H1 (cell line): ENCODE measurements at regions not wholly inside any gene's neighbourhood (a gene's known extent, or its start where the extent isn't known, plus 50 kb on each side); places are given as distances from the start of the nearest gene placed in this dataset.
A peak's percentile ranks its signal among the peaks of the same experiment; 100 is the strongest.
"Not testable (repeated sequence)": the region's sequence is repeated elsewhere in the genome, so short reads cannot be mapped to it uniquely, and the experiment has no call there.

ENCODE experiments used
- CTCF ChIA-PET: fragments of 300-600 bp; sonication (Branson Sonifier 250); formaldehyde crosslinking; loops from one replicate; lab custom pipeline; 2021; ENCODE audit not compliant: partially characterized antibody; lab: Charles Lee
- POLR2A ChIA-PET: fragments of 300-600 bp; sonication (Branson Sonifier 250); formaldehyde crosslinking; loops from one replicate; lab custom pipeline; 2021; ENCODE audit warnings: inconsistent platforms; ENCODE audit not compliant: partially characterized antibody; lab: Charles Lee
- DNase-seq, 2 experiments: peaks; one replicate each; pipeline versions ENCODE4 v3.0.0 to v3.0.0-alpha.2; 2010 to 2022; ENCODE audit warnings: low spot score in 2 of 2, low read depth in 1 of 2, mixed read lengths in 1 of 2
- FAIRE-seq: peaks from 2 replicates; lab custom pipeline; 2011; peaks lifted over from hg19 to GRCh38; lab: Jason Lieb, UNC
- H2AFZ ChIP-seq: 2 replicates; pipeline ENCODE4 v1.8.1; 2012; ENCODE audit warnings: low read length, inconsistent platforms
- H2AK5ac ChIP-seq: 2 replicates; pipeline ENCODE4 v1.6.1; 2013; ENCODE audit warnings: low read depth, low read length
- H2BK120ac ChIP-seq: replicated peaks from 2 replicates; pipeline ENCODE3; 2013; ENCODE audit warnings: low read depth, low read length, inconsistent platforms
- H2BK12ac ChIP-seq: 2 replicates; pipeline ENCODE4 v1.6.1; 2013; ENCODE audit warnings: low read depth, low read length
- H2BK15ac ChIP-seq: 2 replicates; pipeline ENCODE4 v1.6.1; 2013; ENCODE audit warnings: low read length
- H2BK20ac ChIP-seq: 2 replicates; pipeline ENCODE4 v1.6.1; 2013; ENCODE audit warnings: low read length
- H2BK5ac ChIP-seq: 2 replicates; pipeline ENCODE4 v1.6.1; 2013; ENCODE audit warnings: low read depth, low read length
- H3K14ac ChIP-seq: 2 replicates; pipeline ENCODE4 v1.6.1; 2013; ENCODE audit warnings: inconsistent platforms; ENCODE audit not compliant: insufficient read length
- H3K18ac ChIP-seq: 2 replicates; pipeline ENCODE4 v1.6.1; 2013; ENCODE audit warnings: low read length; ENCODE audit errors: extremely low read depth
- H3K23ac ChIP-seq: 2 replicates; pipeline ENCODE4 v1.6.1; 2013; ENCODE audit warnings: inconsistent platforms; ENCODE audit not compliant: insufficient read length
- H3K23me2 ChIP-seq: 2 replicates; pipeline ENCODE4 v1.6.1; 2013; ENCODE audit warnings: low read depth, low read length
- H3K27ac ChIP-seq: 2 replicates; pipeline ENCODE4 v1.6.1; 2011; ENCODE audit warnings: low read depth, low read length, inconsistent platforms
- H3K27me3 ChIP-seq, 4 experiments: replicated peaks in 1 of 4; 1 replicate in 1 of 4; 2 replicates in 3 of 4; pipeline versions ENCODE4 v1.6.1 to v1.8.1; 2011 to 2013; ENCODE audit warnings: low read length in 3 of 4, mild to moderate bottlenecking in 3 of 4, inconsistent platforms in 2 of 4, mixed read lengths in 2 of 4, moderate library complexity in 1 of 4; ENCODE audit not compliant: control insufficient read depth in 3 of 4, insufficient read depth in 3 of 4; ENCODE audit errors: extremely low read depth in 1 of 4
- H3K36me3 ChIP-seq, 4 experiments: 2 replicates each; pipeline versions ENCODE4 v1.6.1 to v1.8.1; 2011 to 2013; ENCODE audit warnings: mild to moderate bottlenecking in 4 of 4, low read length in 3 of 4, moderate library complexity in 2 of 4, control low read depth in 1 of 4, inconsistent platforms in 1 of 4; ENCODE audit not compliant: insufficient read depth in 4 of 4, control insufficient read depth in 2 of 4
- H3K4ac ChIP-seq: replicated peaks from 2 replicates; pipeline ENCODE3; 2013; ENCODE audit warnings: low read length, low read depth, mixed read lengths, inconsistent platforms; ENCODE audit not compliant: insufficient read length
- H3K4me1 ChIP-seq, 4 experiments: replicated peaks in 1 of 4; 1 replicate in 1 of 4; 2 replicates in 3 of 4; pipeline versions ENCODE4 v1.6.1 to v1.8.1; 2011 to 2013; ENCODE audit warnings: low read length in 3 of 4, inconsistent platforms in 2 of 4, mixed read lengths in 1 of 4; ENCODE audit not compliant: insufficient read depth in 4 of 4, control insufficient read depth in 3 of 4
- H3K4me2 ChIP-seq, 2 experiments: 2 replicates each; pipeline versions ENCODE4 v1.6.1 to v1.8.1; 2011 to 2013; ENCODE audit warnings: low read depth in 2 of 2, low read length in 2 of 2, control low read depth in 1 of 2, inconsistent platforms in 1 of 2, mild to moderate bottlenecking in 1 of 2; ENCODE audit not compliant: insufficient read depth in 1 of 2
- H3K4me3 ChIP-seq, 4 experiments: fragments of 200-600, 300-600 bp in 1 of 4; sonication (generic), shearing (Covaris generic), sonication (Bioruptor Twin) in 1 of 4; 2 replicates each; pipeline versions ENCODE4 v1.5.1 to v1.8.1; 2011 to 2016; ENCODE audit warnings: low read length in 4 of 4, low read depth in 3 of 4, control low read depth in 2 of 4, inconsistent platforms in 2 of 4, mild to moderate bottlenecking in 2 of 4, mixed read lengths in 1 of 4, moderate library complexity in 1 of 4; ENCODE audit not compliant: insufficient read depth in 2 of 4; ENCODE audit errors: extremely low read depth in 1 of 4
- H3K56ac ChIP-seq: replicated peaks from 2 replicates; pipeline ENCODE3; 2013; ENCODE audit warnings: low read depth, mild to moderate bottlenecking, mixed read lengths, low read length, inconsistent platforms; ENCODE audit not compliant: insufficient read length
- H3K79me1 ChIP-seq: 2 replicates; pipeline ENCODE4 v1.6.1; 2013; ENCODE audit warnings: low read depth, low read length, control low read depth
- H3K79me2 ChIP-seq, 2 experiments: 2 replicates each; pipeline versions ENCODE4 v1.6.1 to v1.8.1; 2012 to 2013; ENCODE audit warnings: low read length in 2 of 2, mild to moderate bottlenecking in 2 of 2, inconsistent platforms in 1 of 2; ENCODE audit not compliant: insufficient read depth in 2 of 2, control insufficient read depth in 1 of 2
- H3K9ac ChIP-seq, 4 experiments: replicated peaks in 1 of 4; 1 replicate in 1 of 4; 2 replicates in 3 of 4; pipeline versions ENCODE4 v1.6.1 to v1.8.1; 2011 to 2013; ENCODE audit warnings: low read depth in 3 of 4, low read length in 3 of 4, control low read depth in 2 of 4, mild to moderate bottlenecking in 2 of 4, moderate library complexity in 2 of 4, inconsistent platforms in 1 of 4; ENCODE audit errors: extremely low read depth in 1 of 4
- H3K9me3 ChIP-seq, 2 experiments: 2 replicates each; pipeline versions ENCODE4 v1.6.1 to v1.8.1; 2012 to 2013; ENCODE audit warnings: mild to moderate bottlenecking in 2 of 2, moderate library complexity in 2 of 2, control low read depth in 1 of 2, inconsistent platforms in 1 of 2, low read depth in 1 of 2, low read length in 1 of 2, mixed read lengths in 1 of 2; ENCODE audit not compliant: insufficient read depth in 2 of 2
- H4K20me1 ChIP-seq, 2 experiments: replicated peaks in 1 of 2; 2 replicates each; pipeline versions ENCODE3 to v1.8.1; 2011 to 2013; ENCODE audit warnings: inconsistent platforms in 2 of 2, low read length in 2 of 2, mild to moderate bottlenecking in 1 of 2; ENCODE audit not compliant: insufficient read depth in 2 of 2, control insufficient read depth in 1 of 2
- H4K5ac ChIP-seq: 2 replicates; pipeline ENCODE4 v1.6.1; 2013; ENCODE audit warnings: low read length, low read depth, mixed read lengths, inconsistent platforms; ENCODE audit not compliant: insufficient read length
- H4K8ac ChIP-seq: 2 replicates; pipeline ENCODE4 v1.8.0; 2013; ENCODE audit warnings: mild to moderate bottlenecking, moderate library complexity, low read length, inconsistent platforms; ENCODE audit not compliant: insufficient read depth; ENCODE audit errors: extremely low read depth
- H4K91ac ChIP-seq: replicated peaks from 2 replicates; pipeline ENCODE3; 2013; ENCODE audit warnings: low read length, mixed read lengths, inconsistent platforms; ENCODE audit not compliant: insufficient read length
- WGBS, 2 experiments: shearing (Covaris generic) in 1 of 2; methylation state at CpG; one replicate each; pipeline versions ENCODE4 v1.1.6 to v1.1.7; 2013 to 2015; ENCODE audit warnings: low lambda C conversion rate in 2 of 2, mixed read lengths in 2 of 2, inconsistent platforms in 1 of 2, low coverage in 1 of 2, missing lambda C conversion rate in 1 of 2; ENCODE audit not compliant: insufficient replicate concordance in 2 of 2, insufficient coverage in 1 of 2, insufficient read length in 1 of 2; ENCODE audit errors: extremely low coverage in 1 of 2, missing lambda C conversion rate in 1 of 2; 5-methylcytosine and 5-hydroxymethylcytosine counted together

DNA sequence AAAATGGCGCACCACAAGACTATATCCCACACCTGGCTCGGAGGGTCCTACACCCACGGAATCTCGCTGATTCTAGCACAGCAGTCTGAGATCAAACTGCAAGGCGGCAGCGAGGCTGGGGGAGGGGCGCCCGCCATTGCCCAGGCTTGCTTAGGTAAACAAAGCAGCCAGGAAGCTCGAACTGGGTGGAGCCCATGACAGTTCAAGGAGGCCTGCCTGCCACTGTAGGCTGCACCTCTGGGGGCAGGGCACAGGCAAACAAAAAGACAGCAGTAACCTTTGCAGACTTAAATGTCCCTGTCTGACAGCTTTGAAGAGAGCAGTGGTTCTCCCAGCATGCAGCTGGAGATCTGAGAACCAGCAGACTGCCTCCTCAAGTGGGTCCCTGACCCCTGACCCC is 894.3 kb upstream of the FBXO33 start:
- 93% methylated on average over 2 of the region's 9 CpGs; no CpG with 5 or more reads in 1 of the 2 experiments for WGBS, 2 experiments
- FAIRE-seq, H3K9ac ChIP-seq, H3K27me3 ChIP-seq, H4K8ac ChIP-seq, CTCF ChIA-PET, H3K27ac ChIP-seq, H3K79me2 ChIP-seq, POLR2A ChIA-PET, H3K36me3 ChIP-seq, H2BK12ac ChIP-seq, H3K4me1 ChIP-seq, H3K14ac ChIP-seq, H4K5ac ChIP-seq, H2BK20ac ChIP-seq, H4K91ac ChIP-seq, H2BK15ac ChIP-seq, H3K79me1 ChIP-seq, H2AK5ac ChIP-seq, H2AFZ ChIP-seq, H2BK120ac ChIP-seq, H3K56ac ChIP-seq, H3K18ac ChIP-seq, H3K23ac ChIP-seq, H3K23me2 ChIP-seq, H4K20me1 ChIP-seq, H3K4ac ChIP-seq, H3K9me3 ChIP-seq: not testable (repeated sequence)
- peak in 1 of 2 experiments; percentile 48 for DNase-seq
- peak overlapping the region in 1 of 2 experiments; percentile 15; a peak in 3 of 4 replicates for H3K4me2 ChIP-seq
- peak overlapping the region in 1 of 4 experiments; percentile 27; a peak in 1 of 8 replicates for H3K4me3 ChIP-seq
- 0 out of 2 replicates have a peak overlapping the region, but pooled peaks have one; percentile 52 for H2BK5ac ChIP-seq
